Gastroesophageal sphincter (tissue), 3 donors: ENCODE measurements at regions not wholly inside any gene's neighbourhood (a gene's known extent, or its start where the extent isn't known, plus 50 kb on each side); places are given as distances from the start of the nearest gene placed in this dataset.
"Not testable (repeated sequence)": the region's sequence is repeated elsewhere in the genome, so short reads cannot be mapped to it uniquely, and the experiment has no call there.

ENCODE experiments used
- POLR2A ChIP-seq, 2 donors: fragments of 450-650 bp; IDR thresholded peaks; one replicate each; pipeline ENCODE4 v1.6.1; 2017; ENCODE audit warnings: antibody characterized with exemption in 2 of 2, mild to moderate bottlenecking in 2 of 2, moderate library complexity in 1 of 2
- TF ChIP-seq, protein P1 (sequence below), 4 experiments: fragments of 200-600 bp in 2 of 4; fragments of 450-650 bp in 2 of 4; sonication (generic) in 1 of 4; IDR thresholded peaks; one replicate each; pipeline ENCODE4 v1.5.1; 2017 to 2019; ENCODE audit warnings: antibody characterized with exemption in 4 of 4, mild to moderate bottlenecking in 2 of 4, moderate library complexity in 2 of 4

DNA sequence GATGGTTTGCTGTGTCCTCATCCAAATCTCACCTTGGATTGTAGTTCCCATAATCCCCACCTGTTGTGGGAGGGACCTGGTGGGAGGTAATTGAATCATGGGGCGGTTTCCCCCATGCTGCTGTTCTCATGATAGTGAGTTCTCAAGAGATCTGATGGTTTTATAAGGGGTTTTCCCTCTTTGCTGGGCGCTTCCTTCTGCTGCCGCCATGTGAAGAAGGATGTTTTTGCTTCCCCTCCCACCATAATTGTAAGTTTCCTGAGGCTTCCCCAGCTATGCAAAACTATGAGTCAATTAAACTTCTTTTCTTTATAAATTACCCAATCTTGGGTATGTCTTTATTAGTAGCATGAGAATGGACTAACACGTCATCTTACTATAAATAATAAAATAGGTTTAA, 55.7 kb upstream of the OGFRL1 start:
- TF ChIP-seq, protein P1, sequence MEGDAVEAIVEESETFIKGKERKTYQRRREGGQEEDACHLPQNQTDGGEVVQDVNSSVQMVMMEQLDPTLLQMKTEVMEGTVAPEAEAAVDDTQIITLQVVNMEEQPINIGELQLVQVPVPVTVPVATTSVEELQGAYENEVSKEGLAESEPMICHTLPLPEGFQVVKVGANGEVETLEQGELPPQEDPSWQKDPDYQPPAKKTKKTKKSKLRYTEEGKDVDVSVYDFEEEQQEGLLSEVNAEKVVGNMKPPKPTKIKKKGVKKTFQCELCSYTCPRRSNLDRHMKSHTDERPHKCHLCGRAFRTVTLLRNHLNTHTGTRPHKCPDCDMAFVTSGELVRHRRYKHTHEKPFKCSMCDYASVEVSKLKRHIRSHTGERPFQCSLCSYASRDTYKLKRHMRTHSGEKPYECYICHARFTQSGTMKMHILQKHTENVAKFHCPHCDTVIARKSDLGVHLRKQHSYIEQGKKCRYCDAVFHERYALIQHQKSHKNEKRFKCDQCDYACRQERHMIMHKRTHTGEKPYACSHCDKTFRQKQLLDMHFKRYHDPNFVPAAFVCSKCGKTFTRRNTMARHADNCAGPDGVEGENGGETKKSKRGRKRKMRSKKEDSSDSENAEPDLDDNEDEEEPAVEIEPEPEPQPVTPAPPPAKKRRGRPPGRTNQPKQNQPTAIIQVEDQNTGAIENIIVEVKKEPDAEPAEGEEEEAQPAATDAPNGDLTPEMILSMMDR (IDR thresholded peaks at IDR 0.05), result not testable (repeated sequence)
- TF ChIP-seq POLR2A (IDR thresholded peaks at IDR 0.05), result not testable (repeated sequence)
